ENCODE measurements at regions not wholly inside any gene's neighbourhood (a gene's known extent, or its start where the extent isn't known, plus 50 kb on each side); places are given as distances from the start of the nearest gene placed in this dataset.
A peak's percentile ranks its signal among the peaks of the same experiment; 100 is the strongest.

DNA sequence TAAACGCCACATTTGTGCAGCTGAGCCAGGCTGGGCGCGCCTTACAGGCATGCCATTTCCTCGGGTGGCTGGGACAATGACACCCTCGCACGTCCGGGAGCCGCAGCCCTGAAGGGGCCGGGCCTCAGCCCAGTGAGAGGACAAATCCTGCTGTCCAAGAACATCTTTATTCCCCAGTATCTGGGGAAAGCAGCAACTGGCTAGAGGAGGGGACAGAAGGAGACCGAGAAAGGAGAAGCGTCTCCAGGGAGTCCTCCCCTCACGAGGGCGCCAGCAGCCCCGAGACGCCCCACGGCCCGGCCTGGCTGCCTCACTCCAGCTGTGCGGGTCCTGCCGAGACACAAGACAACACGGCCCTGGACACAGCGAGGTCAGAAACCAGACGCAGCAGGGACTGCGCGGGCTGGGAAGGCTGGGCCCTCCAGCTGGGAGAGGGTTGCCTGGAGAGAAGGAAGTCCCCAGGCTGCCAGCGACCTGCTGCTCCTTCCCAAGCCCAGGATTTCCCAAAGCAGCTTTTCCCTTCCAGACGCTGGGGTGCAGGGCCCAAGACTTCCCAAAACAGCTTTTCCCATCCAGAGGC lies 130.2 kb downstream of the CHSY1 start:
- DNase-seq (peak; percentile 40), ATAC-seq (peak; percentile 45)
- H3K4me1 Mint-ChIP-seq (ENCODE audit: low read depth), result peaks cover 40% of the 10 kb centered on the region
- H3K4me3 Mint-ChIP-seq, result no peak overlapping the region
- ChIA-PET CTCF (interaction anchor here (0.8 to 1.3 kb wide), 4 partner anchors 11 to 137 kb away, joined by 3 to 5 read pairs (median 3); no protein-coding TSS in a partner anchor), POLR2A (no interaction called here)
- intact Hi-C loops (cut with micrococcal nuclease), result no loop called here
- no peaks in the 10 kb centered on the region for H3K9me3 Mint-ChIP-seq
- TF ChIP-seq, protein P1, sequence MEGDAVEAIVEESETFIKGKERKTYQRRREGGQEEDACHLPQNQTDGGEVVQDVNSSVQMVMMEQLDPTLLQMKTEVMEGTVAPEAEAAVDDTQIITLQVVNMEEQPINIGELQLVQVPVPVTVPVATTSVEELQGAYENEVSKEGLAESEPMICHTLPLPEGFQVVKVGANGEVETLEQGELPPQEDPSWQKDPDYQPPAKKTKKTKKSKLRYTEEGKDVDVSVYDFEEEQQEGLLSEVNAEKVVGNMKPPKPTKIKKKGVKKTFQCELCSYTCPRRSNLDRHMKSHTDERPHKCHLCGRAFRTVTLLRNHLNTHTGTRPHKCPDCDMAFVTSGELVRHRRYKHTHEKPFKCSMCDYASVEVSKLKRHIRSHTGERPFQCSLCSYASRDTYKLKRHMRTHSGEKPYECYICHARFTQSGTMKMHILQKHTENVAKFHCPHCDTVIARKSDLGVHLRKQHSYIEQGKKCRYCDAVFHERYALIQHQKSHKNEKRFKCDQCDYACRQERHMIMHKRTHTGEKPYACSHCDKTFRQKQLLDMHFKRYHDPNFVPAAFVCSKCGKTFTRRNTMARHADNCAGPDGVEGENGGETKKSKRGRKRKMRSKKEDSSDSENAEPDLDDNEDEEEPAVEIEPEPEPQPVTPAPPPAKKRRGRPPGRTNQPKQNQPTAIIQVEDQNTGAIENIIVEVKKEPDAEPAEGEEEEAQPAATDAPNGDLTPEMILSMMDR (IDR thresholded peaks at IDR 0.05), result no peak
- H3K27ac Mint-ChIP-seq, result peak overlapping the region; percentile 56
- no peaks in the 10 kb centered on the region for H3K27me3 Mint-ChIP-seq
- no peaks in the 10 kb centered on the region for H3K36me3 Mint-ChIP-seq (ENCODE audit: low read depth)

GRCh38 chr15:101120987-101121386 lies 130.9 kb downstream of the CHSY1 start:
- ATAC-seq, result no peak

DNA sequence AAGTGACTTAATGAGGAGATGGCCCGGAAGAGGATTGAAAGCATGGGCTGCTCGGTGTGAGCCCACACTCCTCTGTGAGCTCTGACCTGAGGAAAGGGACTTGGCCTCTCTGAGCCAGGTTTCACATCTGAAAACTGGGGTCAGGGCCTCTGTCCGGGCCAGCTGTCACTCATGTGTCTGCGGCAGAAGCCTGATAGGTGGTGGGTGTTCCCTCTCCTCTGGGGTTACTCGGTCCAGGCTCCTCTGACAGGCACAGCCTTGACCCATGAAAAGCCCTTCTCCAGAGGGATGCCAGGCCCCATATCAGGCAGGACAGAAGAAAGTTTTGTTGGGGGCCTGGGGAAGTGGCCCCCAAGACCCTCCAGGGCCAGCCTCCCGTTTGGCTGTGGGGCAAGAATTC lies 131.4 kb downstream of the CHSY1 start:
- ATAC-seq, result no peak
- ChIA-PET POLR2A (interaction anchor here (0.6 kb wide), 1 partner anchor 18 kb away, joined by 3 read pairs; no protein-coding TSS in a partner anchor), CTCF (interaction anchor here (1.0 kb wide), 1 partner anchor 10 kb away, joined by 3 read pairs; no protein-coding TSS in a partner anchor)
- Mint-ChIP-seq H3K4me1 (ENCODE audit: low read depth) (peaks cover 40% of the 10 kb centered on the region), H3K4me3 (no peak overlapping the region), H3K27me3 (no peaks in the 10 kb centered on the region), H3K36me3 (ENCODE audit: low read depth) (no peaks in the 10 kb centered on the region), H3K9me3 (no peaks in the 10 kb centered on the region), H3K27ac (no peak overlapping the region)
- no peak for DNase-seq
- intact Hi-C loops (cut with micrococcal nuclease), result no loop called here
- TF ChIP-seq, protein P1 (IDR thresholded peaks at IDR 0.05), result no peak

More at GRCh38 chr15:101120987-101121386, 130.9 kb downstream of the CHSY1 start:
- POLR2A ChIA-PET, result no interaction called here
- Mint-ChIP-seq H3K27ac (no peak overlapping the region), H3K9me3 (no peaks in the 10 kb centered on the region), H3K4me1 (ENCODE audit: low read depth) (peaks cover 40% of the 10 kb centered on the region), H3K36me3 (ENCODE audit: low read depth) (no peaks in the 10 kb centered on the region), H3K4me3 (no peak overlapping the region), H3K27me3 (no peaks in the 10 kb centered on the region)
- intact Hi-C loops (cut with micrococcal nuclease), result no loop called here
- no peak for DNase-seq
- CTCF ChIA-PET, result interaction anchor here (0.8 to 1.3 kb wide), 2 partner anchors 22 to 137 kb away, joined by 3 read pairs; no protein-coding TSS in a partner anchor
- TF ChIP-seq, protein P1 (IDR thresholded peaks at IDR 0.05), result no peak

All from activated CD8-positive, alpha-beta T cell treated with anti-CD3 and anti-CD28 coated beads for 36 hours (primary cell).